WERI-Rb-1 (cell line): ENCODE measurements at regions not wholly inside any gene's neighbourhood (a gene's known extent, or its start where the extent isn't known, plus 50 kb on each side); places are given as distances from the start of the nearest gene placed in this dataset.

Experiments
- DNase-seq: peaks from one replicate; pipeline ENCODE4 v3.0.0-alpha.2; 2020
- H3K27ac ChIP-seq: fragments of 250-450 bp; sonication (Bioruptor Pico); 2 replicates; pipeline ENCODE4 v1.5.1; 2020; ENCODE audit warnings: mild to moderate bottlenecking, moderate library complexity
- H3K27me3 ChIP-seq: fragments of 250-450 bp; sonication (Bioruptor Pico); 2 replicates; pipeline ENCODE4 v1.5.1; 2021; ENCODE audit warnings: mild to moderate bottlenecking, low read depth, moderate library complexity; ENCODE audit not compliant: insufficient read depth, severe bottlenecking
- H3K36me3 ChIP-seq: fragments of 250-450 bp; sonication (Bioruptor Pico); 2 replicates; pipeline ENCODE4 v1.5.1; 2020; ENCODE audit warnings: mild to moderate bottlenecking, moderate library complexity
- H3K4me3 ChIP-seq: 2 replicates; pipeline ENCODE4 v1.5.1; 2011; ENCODE audit warnings: low read depth, mild to moderate bottlenecking, control low read depth, low read length
- H3K9me3 ChIP-seq: fragments of 250-450 bp; sonication (Bioruptor Pico); 2 replicates; pipeline ENCODE4 v1.5.1; 2021; ENCODE audit warnings: mild to moderate bottlenecking, moderate library complexity; ENCODE audit not compliant: severe bottlenecking
- CTCF ChIP-seq: IDR thresholded peaks from 2 replicates; pipeline ENCODE4 v1.5.1; 2011; ENCODE audit warnings: low read depth, mild to moderate bottlenecking, control low read depth, inconsistent platforms, low read length

DNA sequence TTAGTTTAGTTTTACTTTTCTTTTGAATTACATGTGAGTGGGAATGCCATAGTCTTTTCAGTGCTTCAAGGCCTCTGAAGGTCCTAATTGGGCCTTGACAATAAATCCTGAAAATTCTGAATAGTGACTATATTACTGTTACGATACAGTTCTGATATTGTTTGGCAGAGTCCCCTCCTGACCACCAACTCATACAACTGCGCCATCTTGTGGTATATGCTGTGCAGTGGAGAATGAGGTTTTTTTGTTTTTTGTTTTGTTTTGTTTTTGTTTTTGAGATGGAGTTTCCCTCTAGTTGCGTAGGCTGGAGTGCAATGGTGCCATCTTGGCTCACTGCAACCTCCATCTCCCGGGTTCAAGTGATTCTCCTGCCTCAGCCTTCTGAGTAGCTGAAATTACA lies 56.6 kb upstream of the CHRDL1 start:
- no peak overlapping the region for H3K27ac ChIP-seq
- TF ChIP-seq CTCF = peak; percentile 60
- H3K36me3 ChIP-seq = no peaks in the 10 kb centered on the region
- H3K9me3 ChIP-seq = no peaks in the 10 kb centered on the region
- no peak overlapping the region for H3K4me3 ChIP-seq
- no peak for DNase-seq
- H3K27me3 ChIP-seq = peaks cover 44% of the 10 kb centered on the region

- Histone ChIP-seq H3K27me3 (peaks cover 44% of the 10 kb centered on the region), H3K27ac (no peak overlapping the region), H3K9me3 (no peaks in the 10 kb centered on the region), H3K4me3 (no peak overlapping the region), H3K36me3 (no peaks in the 10 kb centered on the region)
- no peak for DNase-seq
- no peak for TF ChIP-seq CTCF
Measured at GRCh38 chrX:110851780-110852179, 56.2 kb upstream of the CHRDL1 start.

DNA sequence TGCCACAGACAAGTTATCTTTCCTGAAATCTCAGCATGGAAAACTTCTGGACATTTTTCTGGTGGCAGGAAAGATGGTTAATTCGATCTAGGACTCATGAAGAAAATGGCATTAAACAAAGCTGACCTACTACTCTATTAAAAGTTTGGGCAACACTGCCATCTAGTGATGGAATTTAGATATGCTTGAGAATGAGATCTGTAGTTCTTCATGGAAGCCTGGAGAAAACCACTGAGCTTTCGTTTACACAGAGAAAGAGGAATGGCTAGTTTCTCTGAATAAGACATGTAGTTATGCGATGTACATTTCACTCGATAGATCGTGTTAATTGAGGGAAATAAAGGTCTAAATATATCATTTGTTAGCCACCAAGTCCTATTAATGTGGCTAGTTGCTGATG lies 51.7 kb upstream of the CHRDL1 start:
- peaks cover 46% of the 10 kb centered on the region for H3K27me3 ChIP-seq
- DNase-seq = peak; percentile 14
- H3K9me3 ChIP-seq = no peaks in the 10 kb centered on the region

DNA sequence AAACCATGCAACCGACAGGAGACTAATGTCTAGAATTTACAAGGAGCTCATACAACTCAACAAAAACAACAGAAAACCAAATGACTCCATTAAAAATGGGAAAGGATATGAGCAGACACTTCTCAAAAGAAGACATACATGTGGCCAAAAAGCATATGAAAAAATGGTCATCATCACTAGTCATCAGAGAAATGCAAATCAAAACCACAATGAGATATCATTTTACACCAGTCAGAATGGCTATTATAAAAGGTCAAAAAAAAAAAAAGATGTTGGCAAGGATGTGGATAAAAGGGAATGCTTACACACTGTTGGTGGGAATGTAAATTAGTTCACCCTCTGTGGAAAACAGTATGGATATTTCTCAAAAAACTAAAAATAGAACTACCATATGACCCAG lies 50.5 kb upstream of the CHRDL1 start:
- Histone ChIP-seq H3K27ac (no peak overlapping the region), H3K27me3 (peaks cover 44% of the 10 kb centered on the region), H3K36me3 (no peaks in the 10 kb centered on the region), H3K4me3 (no peak overlapping the region), H3K9me3 (no peaks in the 10 kb centered on the region)
- no peak for TF ChIP-seq CTCF
- no peak for DNase-seq

More for the DNA sequence above, 51.7 kb upstream of the CHRDL1 start:
- peak; percentile 33; the same call in 1 of the 2 replicates for TF ChIP-seq CTCF
- Histone ChIP-seq H3K27ac (no peak overlapping the region), H3K36me3 (no peaks in the 10 kb centered on the region), H3K4me3 (no peak overlapping the region)
